SK-N-SH (cell line): ENCODE measurements at regions not wholly inside any gene's neighbourhood (a gene's known extent, or its start where the extent isn't known, plus 50 kb on each side); places are given as distances from the start of the nearest gene placed in this dataset.

Experiments used
- CTCF ChIP-seq: fragments of 200-600 bp; sonication (generic); IDR thresholded peaks from 2 replicates; pipeline ENCODE4 v1.6.1; 2017; ENCODE audit warnings: antibody characterized with exemption, mild to moderate bottlenecking, moderate library complexity
- EP300 ChIP-seq, 2 experiments: IDR thresholded peaks; 2 replicates each; pipeline versions ENCODE4 v1.4.0 to v1.6.1; 2012; ENCODE audit warnings: borderline replicate concordance in 1 of 2, low read depth in 1 of 2, low read length in 1 of 2
- EZH2phosphoT487 ChIP-seq: fragments of 200-600 bp; sonication (generic); IDR thresholded peaks from 2 replicates; pipeline ENCODE4 v1.6.1; 2017; ENCODE audit warnings: low read depth, mixed run types, mild to moderate bottlenecking, antibody characterized with exemption, moderate library complexity, borderline replicate concordance
- FOXJ3 ChIP-seq: sonication (generic); formaldehyde crosslinking; IDR thresholded peaks from 2 replicates; pipeline ENCODE4 v1.5.1; 2020; ENCODE audit warnings: mild to moderate bottlenecking, missing genetic modification reagents
- GABPA ChIP-seq: IDR thresholded peaks from 2 replicates; pipeline ENCODE4 v1.4.0; 2012; ENCODE audit warnings: low read depth, mild to moderate bottlenecking
- JUND ChIP-seq: IDR thresholded peaks from 2 replicates; pipeline ENCODE4 v1.4.0; 2012
- MEF2A ChIP-seq: IDR thresholded peaks from 2 replicates; pipeline ENCODE4 v1.4.0; 2012; ENCODE audit warnings: low read depth, borderline replicate concordance
- RAD21 ChIP-seq: IDR thresholded peaks from 2 replicates; pipeline ENCODE4 v1.6.1; 2012; ENCODE audit warnings: mild to moderate bottlenecking, low read length
- REST ChIP-seq: IDR thresholded peaks from 2 replicates; pipeline ENCODE4 v1.6.1; 2012; ENCODE audit warnings: mild to moderate bottlenecking, low read depth, low read length, moderate library complexity
- RFX5 ChIP-seq: IDR thresholded peaks from 2 replicates; pipeline ENCODE4 v1.6.1; 2012; ENCODE audit warnings: mild to moderate bottlenecking, improper control_type of control experiment, low read length
- TF ChIP-seq, protein P1 (sequence below): IDR thresholded peaks from 2 replicates; pipeline ENCODE4 v1.4.0; 2012; ENCODE audit warnings: low read depth

DNA sequence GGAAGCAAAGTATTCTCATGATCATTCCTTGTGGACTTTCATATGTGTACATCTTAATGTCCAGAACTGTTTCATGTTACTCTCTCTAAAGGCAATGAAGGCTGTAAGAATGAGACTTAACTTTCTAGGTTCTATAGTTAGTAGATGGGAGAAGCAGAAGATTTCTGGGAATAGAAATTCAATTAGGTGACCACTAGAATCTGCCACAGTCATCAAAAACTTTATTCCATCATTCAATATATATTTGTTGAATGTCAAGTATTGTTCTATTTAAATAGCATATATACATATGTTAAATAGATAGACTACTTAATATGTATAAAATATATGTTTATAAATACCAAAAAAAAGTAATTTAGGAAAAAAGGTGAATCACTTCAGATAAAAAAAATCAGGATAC lies 972.9 kb downstream of the SLC6A15 start:
- TF ChIP-seq EP300 (IDR thresholded peaks at IDR 0.05; ENCODE audit: borderline replicate concordance in 1 of 2, low read depth in 1 of 2, low read length in 1 of 2) (no peak), EZH2phosphoT487 (no peak), FOXJ3 (CRISPR knock-in tag) (no peak), CTCF (no peak), RFX5 (no peak), MEF2A (no peak), JUND (no peak), RAD21 (no peak), REST (no peak), GABPA (no peak)
- TF ChIP-seq, protein P1, sequence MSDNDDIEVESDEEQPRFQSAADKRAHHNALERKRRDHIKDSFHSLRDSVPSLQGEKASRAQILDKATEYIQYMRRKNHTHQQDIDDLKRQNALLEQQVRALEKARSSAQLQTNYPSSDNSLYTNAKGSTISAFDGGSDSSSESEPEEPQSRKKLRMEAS: no peak
